Suprapubic skin (tissue), 4 donors: ENCODE measurements at regions not wholly inside any gene's neighbourhood (a gene's known extent, or its start where the extent isn't known, plus 50 kb on each side); places are given as distances from the start of the nearest gene placed in this dataset.

ENCODE experiments used
- DNase-seq, 2 donors: peaks; one replicate each; pipeline ENCODE4 v3.0.0-alpha.2; 2019; ENCODE audit warnings: low spot score in 2 of 2
- H3K27ac ChIP-seq: fragments of 200-600 bp; sonication (generic); one replicate; pipeline ENCODE4 v1.5.1; 2019
- H3K27me3 ChIP-seq: fragments of 200-600 bp; sonication (generic); one replicate; pipeline ENCODE4 v1.5.1; 2019
- H3K36me3 ChIP-seq: fragments of 200-600 bp; sonication (generic); one replicate; pipeline ENCODE4 v1.5.1; 2019
- H3K4me1 ChIP-seq: fragments of 200-600 bp; sonication (generic); one replicate; pipeline ENCODE4 v1.5.1; 2019
- H3K4me3 ChIP-seq: fragments of 200-600 bp; sonication (generic); one replicate; pipeline ENCODE4 v1.5.1; 2019; ENCODE audit warnings: mild to moderate bottlenecking
- H3K9me3 ChIP-seq: fragments of 200-600 bp; sonication (generic); one replicate; pipeline ENCODE4 v1.5.1; 2019
- CTCF ChIP-seq, 2 donors: fragments of 200-600 bp in 1 of 2; fragments of 450-650 bp in 1 of 2; sonication (generic) in 1 of 2; IDR thresholded peaks; one replicate each; pipeline ENCODE4 v1.5.1; 2016 to 2019; ENCODE audit warnings: antibody characterized with exemption in 2 of 2, mild to moderate bottlenecking in 1 of 2, moderate library complexity in 1 of 2
- EP300 ChIP-seq: sonication (generic); formaldehyde crosslinking; IDR thresholded peaks from one replicate; pipeline ENCODE4 v1.6.1; 2017; ENCODE audit warnings: antibody characterized with exemption
- POLR2A ChIP-seq, 2 donors: fragments of 450-650 bp; IDR thresholded peaks; one replicate each; pipeline ENCODE4 v1.6.1; 2017; ENCODE audit warnings: antibody characterized with exemption in 2 of 2, mild to moderate bottlenecking in 2 of 2, moderate library complexity in 2 of 2
- POLR2AphosphoS5 ChIP-seq, 3 donors: sonication (generic); formaldehyde crosslinking; IDR thresholded peaks; one replicate each; pipeline ENCODE4 v1.6.1; 2017; ENCODE audit warnings: antibody characterized with exemption in 3 of 3
- WGBS: methylation state at CpG from one replicate; pipeline ENCODE4 v1.1.5; 2018; 5-methylcytosine and 5-hydroxymethylcytosine counted together

DNA sequence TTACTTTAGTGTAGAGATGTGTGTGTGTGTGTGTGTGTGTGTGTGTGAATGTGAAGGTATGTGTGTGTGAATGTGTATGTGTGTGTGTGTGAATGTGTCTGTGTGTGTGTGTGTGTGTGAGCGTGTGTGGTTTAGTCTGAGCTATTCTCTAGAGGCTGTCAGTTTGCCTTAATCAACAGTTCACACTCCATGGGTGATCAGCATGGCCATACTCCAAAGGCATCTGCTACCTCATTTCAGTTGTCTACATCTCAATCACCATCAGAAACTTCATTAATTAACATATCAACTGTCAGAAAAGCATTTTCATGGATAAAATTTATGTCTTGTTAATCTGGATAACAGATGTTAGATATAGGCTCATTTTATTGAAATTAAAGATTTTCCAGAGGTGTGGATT, 103.1 kb upstream of the PTPN3 start:
- Histone ChIP-seq H3K4me3 (no peak overlapping the region), H3K9me3 (no peaks in the 10 kb centered on the region), H3K36me3 (no peaks in the 10 kb centered on the region), H3K4me1 (no peaks in the 10 kb centered on the region), H3K27ac (no peak overlapping the region), H3K27me3 (peaks cover 4% of the 10 kb centered on the region)
- WGBS = 87% methylated on average over 1 of the region's 1 CpG
- TF ChIP-seq POLR2AphosphoS5 (IDR thresholded peaks at IDR 0.05) (no peak), CTCF (IDR thresholded peaks at IDR 0.05) (no peak), POLR2A (IDR thresholded peaks at IDR 0.05) (no peak), EP300 (no peak)
- no peak for DNase-seq

DNA sequence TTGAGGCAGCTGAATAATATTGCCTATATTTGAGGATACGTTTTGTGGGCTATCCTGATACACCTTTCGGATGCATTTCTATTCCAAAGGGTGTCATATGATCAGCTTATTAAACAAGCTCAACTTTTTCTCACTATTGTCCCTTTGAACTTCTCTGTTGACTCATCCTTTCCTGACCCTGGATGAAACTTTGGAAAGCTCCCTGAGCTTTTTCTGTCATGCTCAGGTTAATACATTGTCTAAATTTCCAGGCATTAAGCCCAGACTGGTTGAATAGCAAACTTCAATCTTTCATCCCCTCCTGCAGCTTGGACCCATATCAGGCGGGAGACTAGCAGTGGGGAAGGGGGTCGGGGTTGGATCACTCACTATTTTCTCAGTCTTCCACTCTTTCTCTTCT, 104.9 kb upstream of the PTPN3 start:
- no peak for TF ChIP-seq EP300
- TF ChIP-seq CTCF (IDR thresholded peaks at IDR 0.05) = no peak
- TF ChIP-seq POLR2AphosphoS5 (IDR thresholded peaks at IDR 0.05) = no peak
- TF ChIP-seq POLR2A (IDR thresholded peaks at IDR 0.05) = no peak
- no peaks in the 10 kb centered on the region for H3K36me3 ChIP-seq
- no peak overlapping the region for H3K4me3 ChIP-seq
- DNase-seq = no peak
- peaks cover 4% of the 10 kb centered on the region for H3K27me3 ChIP-seq
- H3K27ac ChIP-seq = no peak overlapping the region
- 82% methylated on average over 4 of the region's 4 CpGs for WGBS
- H3K4me1 ChIP-seq = no peaks in the 10 kb centered on the region
- H3K9me3 ChIP-seq = no peaks in the 10 kb centered on the region

DNA sequence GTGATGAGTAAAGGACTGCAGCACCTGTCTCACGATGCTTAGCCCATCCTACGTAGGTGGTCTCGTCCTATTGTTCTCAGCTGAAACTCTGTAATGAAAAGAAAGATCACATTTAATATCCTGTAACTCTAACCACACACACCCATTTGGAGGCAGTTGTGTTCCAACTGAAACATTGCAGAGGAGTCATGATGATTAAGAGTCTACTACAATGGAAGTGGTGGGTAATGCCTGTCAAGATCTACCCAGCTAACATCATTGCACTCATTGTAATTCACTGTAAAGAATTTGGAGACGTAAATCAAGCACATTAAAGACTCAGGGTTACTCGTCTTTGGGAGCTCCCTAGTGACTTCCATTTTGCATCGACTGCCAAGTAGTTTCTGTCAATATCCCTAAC, 106.0 kb upstream of the PTPN3 start:
- H3K27ac ChIP-seq = no peak overlapping the region
- peaks cover 4% of the 10 kb centered on the region for H3K27me3 ChIP-seq
- no peaks in the 10 kb centered on the region for H3K36me3 ChIP-seq
- no peak for TF ChIP-seq CTCF (IDR thresholded peaks at IDR 0.05)
- no peak for TF ChIP-seq POLR2AphosphoS5 (IDR thresholded peaks at IDR 0.05)
- TF ChIP-seq POLR2A (IDR thresholded peaks at IDR 0.05) = no peak
- TF ChIP-seq EP300 = no peak
- H3K4me1 ChIP-seq = no peaks in the 10 kb centered on the region
- WGBS = 53% methylated on average over 6 of the region's 6 CpGs
- no peak for DNase-seq
- no peak overlapping the region for H3K4me3 ChIP-seq
- no peaks in the 10 kb centered on the region for H3K9me3 ChIP-seq

GRCh38 chr9:109604781-109605180, 106.7 kb upstream of the PTPN3 start:
- 56% methylated on average over 1 of the region's 1 CpG for WGBS
- Histone ChIP-seq H3K9me3 (no peaks in the 10 kb centered on the region), H3K27me3 (peaks cover 4% of the 10 kb centered on the region), H3K27ac (no peak overlapping the region), H3K36me3 (no peaks in the 10 kb centered on the region), H3K4me3 (no peak overlapping the region), H3K4me1 (no peaks in the 10 kb centered on the region)
- DNase-seq = no peak
- TF ChIP-seq EP300 = no peak
- no peak for TF ChIP-seq POLR2AphosphoS5 (IDR thresholded peaks at IDR 0.05)
- TF ChIP-seq CTCF (IDR thresholded peaks at IDR 0.05) = no peak
- no peak for TF ChIP-seq POLR2A (IDR thresholded peaks at IDR 0.05)

DNA sequence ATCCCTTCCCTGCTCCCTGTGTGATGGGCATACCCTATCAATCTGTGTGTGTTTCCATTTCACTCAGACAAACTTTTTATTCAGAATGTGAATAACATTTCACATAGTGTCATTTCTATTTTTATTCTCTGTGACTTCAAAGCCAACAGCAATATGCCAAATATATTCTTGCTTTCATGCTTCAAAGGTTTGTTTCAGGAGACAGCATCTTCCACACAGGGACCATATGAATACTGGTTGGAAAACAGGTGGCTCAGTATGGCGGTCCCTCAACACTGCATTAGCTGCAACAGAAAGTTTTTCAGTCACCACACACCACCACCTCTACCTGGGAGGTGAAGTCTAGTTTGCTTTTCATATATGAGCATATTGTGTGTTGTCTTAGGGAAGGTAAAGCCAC, 111.0 kb upstream of the PTPN3 start:
- 95% methylated on average over 1 of the region's 1 CpG for WGBS
- TF ChIP-seq POLR2AphosphoS5 (IDR thresholded peaks at IDR 0.05) (no peak), CTCF (IDR thresholded peaks at IDR 0.05) (no peak), EP300 (no peak), POLR2A (IDR thresholded peaks at IDR 0.05) (no peak)

More for the DNA sequence above, 111.0 kb upstream of the PTPN3 start:
- Histone ChIP-seq H3K36me3 (no peaks in the 10 kb centered on the region), H3K27ac (no peak overlapping the region), H3K4me1 (no peaks in the 10 kb centered on the region), H3K9me3 (no peaks in the 10 kb centered on the region), H3K4me3 (no peak overlapping the region), H3K27me3 (peaks cover 7% of the 10 kb centered on the region)
- no peak for DNase-seq
